Bronchial epithelial cell (primary cell): ENCODE measurements at regions not wholly inside any gene's neighbourhood (a gene's known extent, or its start where the extent isn't known, plus 50 kb on each side); places are given as distances from the start of the nearest gene placed in this dataset.
A peak's percentile ranks its signal among the peaks of the same experiment; 100 is the strongest.

ENCODE experiments used
- DNase-seq: peaks from one replicate; pipeline ENCODE4 v3.0.0-alpha.2; 2010; ENCODE audit warnings: low read depth
- FAIRE-seq: peaks from 2 replicates; lab custom pipeline; 2011; peaks lifted over from hg19 to GRCh38; lab: Jason Lieb, UNC
- H3K27me3 ChIP-seq: 2 replicates; pipeline ENCODE4 v1.5.1; 2011; ENCODE audit warnings: low read length; ENCODE audit not compliant: control insufficient read depth, insufficient read depth
- H3K36me3 ChIP-seq: 2 replicates; pipeline ENCODE4 v1.5.1; 2011; ENCODE audit warnings: low read length; ENCODE audit not compliant: control insufficient read depth, insufficient read depth
- H3K4me3 ChIP-seq: 2 replicates; pipeline ENCODE4 v1.5.1; 2011; ENCODE audit warnings: mild to moderate bottlenecking, low read depth, low read length, control low read depth
- TF ChIP-seq, protein P1 (sequence below): IDR thresholded peaks from 2 replicates; pipeline ENCODE4 v1.5.1; 2011; ENCODE audit warnings: mild to moderate bottlenecking, moderate library complexity, low read length, control low read depth, inconsistent platforms; ENCODE audit not compliant: insufficient read depth, severe bottlenecking

DNA sequence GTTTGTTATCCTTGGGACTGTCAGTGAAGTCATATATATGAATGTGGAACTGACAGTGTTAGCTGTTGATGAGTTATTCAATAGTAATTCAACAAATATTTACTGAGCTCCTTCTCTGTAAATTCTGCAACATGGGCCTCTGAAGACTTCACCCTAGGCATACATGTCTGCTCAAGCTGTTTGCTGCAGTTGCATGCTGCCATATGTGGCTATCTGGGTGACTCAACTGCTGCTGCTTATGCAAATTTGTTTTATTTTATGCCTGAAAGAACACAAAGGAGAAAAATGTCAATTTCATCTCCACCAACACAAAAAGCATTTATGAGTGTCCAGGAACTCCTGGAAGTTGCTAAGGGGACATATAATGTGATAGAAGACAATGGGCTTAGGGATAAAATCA, 417.6 kb downstream of the AASDHPPT start:
- no peak overlapping the region for H3K4me3 ChIP-seq
- no peaks in the 10 kb centered on the region for H3K27me3 ChIP-seq
- TF ChIP-seq, protein P1, sequence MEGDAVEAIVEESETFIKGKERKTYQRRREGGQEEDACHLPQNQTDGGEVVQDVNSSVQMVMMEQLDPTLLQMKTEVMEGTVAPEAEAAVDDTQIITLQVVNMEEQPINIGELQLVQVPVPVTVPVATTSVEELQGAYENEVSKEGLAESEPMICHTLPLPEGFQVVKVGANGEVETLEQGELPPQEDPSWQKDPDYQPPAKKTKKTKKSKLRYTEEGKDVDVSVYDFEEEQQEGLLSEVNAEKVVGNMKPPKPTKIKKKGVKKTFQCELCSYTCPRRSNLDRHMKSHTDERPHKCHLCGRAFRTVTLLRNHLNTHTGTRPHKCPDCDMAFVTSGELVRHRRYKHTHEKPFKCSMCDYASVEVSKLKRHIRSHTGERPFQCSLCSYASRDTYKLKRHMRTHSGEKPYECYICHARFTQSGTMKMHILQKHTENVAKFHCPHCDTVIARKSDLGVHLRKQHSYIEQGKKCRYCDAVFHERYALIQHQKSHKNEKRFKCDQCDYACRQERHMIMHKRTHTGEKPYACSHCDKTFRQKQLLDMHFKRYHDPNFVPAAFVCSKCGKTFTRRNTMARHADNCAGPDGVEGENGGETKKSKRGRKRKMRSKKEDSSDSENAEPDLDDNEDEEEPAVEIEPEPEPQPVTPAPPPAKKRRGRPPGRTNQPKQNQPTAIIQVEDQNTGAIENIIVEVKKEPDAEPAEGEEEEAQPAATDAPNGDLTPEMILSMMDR: no peak
- DNase-seq (peak; percentile 98), FAIRE-seq (peak; percentile 36)
- no peaks in the 10 kb centered on the region for H3K36me3 ChIP-seq

DNA sequence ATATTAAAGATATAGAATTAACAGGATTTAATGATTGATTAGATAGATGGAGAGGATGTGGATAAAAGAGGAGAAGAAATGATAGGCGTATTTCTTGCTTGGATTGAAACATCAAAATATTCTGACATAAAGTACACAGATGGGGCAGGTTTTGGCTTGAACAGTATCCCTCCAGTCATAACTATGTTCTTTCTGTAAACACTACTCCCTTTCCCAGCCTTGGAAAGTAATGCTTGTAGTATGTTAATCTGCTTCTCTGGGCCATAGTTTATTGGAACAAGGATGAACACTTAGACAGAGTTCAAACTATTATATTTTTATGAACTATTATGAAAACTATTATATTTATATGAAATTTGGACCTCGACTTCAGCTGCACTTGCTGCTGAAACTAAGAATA, 419.2 kb downstream of the AASDHPPT start:
- no peaks in the 10 kb centered on the region for H3K36me3 ChIP-seq
- DNase-seq (peak; percentile 89), FAIRE-seq (no peak)
- H3K4me3 ChIP-seq: no peak overlapping the region
- TF ChIP-seq, protein P1: no peak
- no peaks in the 10 kb centered on the region for H3K27me3 ChIP-seq

DNA sequence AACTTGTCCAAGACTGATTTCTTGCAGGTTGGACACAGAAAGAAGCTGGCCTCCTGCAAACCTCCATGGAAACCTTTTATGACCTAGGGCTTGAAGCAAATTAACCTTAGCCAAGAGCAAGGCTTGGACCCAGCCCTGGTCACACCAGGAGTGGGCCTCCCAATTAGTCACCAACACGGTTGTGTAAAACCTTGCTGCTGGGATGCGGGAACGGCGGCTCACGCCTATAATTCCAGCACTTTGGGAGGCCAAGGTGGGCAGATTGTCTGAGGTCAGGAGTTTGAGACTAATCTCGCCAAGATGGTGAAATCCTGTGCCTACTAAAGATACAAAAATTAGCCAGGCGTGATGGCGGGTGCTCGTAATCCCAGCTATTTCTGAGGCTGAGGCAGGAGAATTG, 419.9 kb downstream of the AASDHPPT start:
- DNase-seq (no peak), FAIRE-seq (no peak)
- TF ChIP-seq, protein P1: no peak
- Histone ChIP-seq H3K4me3 (no peak overlapping the region), H3K36me3 (no peaks in the 10 kb centered on the region), H3K27me3 (no peaks in the 10 kb centered on the region)

DNA sequence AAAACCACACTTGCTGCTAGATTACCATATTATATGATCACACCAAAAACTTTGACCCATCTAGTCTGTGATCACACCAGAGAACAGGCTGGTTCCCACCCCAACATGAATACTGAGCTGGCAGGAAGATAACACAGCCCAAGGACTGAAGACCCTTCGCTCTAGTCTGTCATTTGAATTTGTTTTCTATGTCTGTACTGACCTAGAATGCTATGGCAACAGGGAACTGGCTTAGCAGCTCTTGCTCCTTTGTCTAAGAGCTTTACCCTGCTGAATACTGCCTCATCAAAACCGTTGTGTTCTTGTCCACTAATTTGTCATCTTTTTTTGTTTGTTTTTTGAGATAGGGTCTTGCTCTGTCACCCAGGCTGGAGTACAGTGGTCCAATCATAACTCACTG, 420.4 kb downstream of the AASDHPPT start:
- DNase-seq: no peak
- no peak overlapping the region for H3K4me3 ChIP-seq
- TF ChIP-seq, protein P1: no peak
- no peaks in the 10 kb centered on the region for H3K36me3 ChIP-seq
- no peaks in the 10 kb centered on the region for H3K27me3 ChIP-seq
- FAIRE-seq: no peak

DNA sequence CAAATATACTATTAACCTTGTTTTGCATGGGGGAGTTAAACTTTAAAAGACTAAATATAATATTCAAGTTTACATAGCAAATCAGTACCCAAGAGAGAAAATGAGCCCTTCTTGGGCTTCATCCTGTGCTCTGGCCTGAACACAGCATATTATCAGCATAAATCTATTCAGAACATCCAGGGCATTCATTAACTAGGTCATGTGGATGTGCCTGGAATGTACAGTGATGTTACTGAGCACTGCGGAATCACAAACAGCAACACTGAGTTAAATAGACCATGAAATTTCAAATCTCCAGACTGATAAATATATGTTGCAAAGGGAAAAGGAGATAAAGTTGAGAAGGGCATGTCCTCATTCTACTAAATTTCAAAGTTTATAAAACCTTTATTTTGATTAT, 426.4 kb downstream of the AASDHPPT start:
- Histone ChIP-seq H3K27me3 (no peaks in the 10 kb centered on the region), H3K4me3 (no peak overlapping the region), H3K36me3 (no peaks in the 10 kb centered on the region)
- TF ChIP-seq, protein P1: no peak
- FAIRE-seq: no peak
- no peak for DNase-seq

DNA sequence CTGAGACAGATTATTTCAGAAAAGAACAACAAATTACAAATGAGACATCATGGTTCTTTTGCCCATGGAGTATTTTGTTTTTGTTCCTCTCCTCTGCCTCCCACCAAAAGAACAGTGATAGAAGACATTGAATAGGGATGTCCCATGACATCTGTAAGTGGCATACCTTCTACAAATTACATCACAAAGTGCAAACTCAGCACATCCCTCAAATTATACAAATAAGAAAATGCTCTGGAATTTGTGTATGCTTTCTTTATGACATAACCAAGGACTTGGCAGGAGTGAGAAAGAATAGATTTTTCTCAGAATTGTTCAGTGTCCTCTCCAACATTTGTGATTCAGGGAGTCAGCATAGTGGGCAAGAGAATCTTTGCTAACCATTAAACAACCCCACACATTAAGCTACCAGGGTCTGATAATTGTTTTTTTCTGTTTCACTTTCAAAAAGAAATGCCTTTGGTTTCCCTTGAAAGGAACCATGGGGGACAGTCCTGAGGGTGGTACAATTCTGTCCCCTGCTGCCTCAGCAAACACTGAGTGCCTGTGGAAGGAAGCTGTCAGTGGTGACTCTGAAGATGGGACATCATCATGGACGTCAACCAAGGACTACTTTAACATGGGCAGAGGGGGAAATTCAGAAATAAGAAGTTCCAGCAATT, 430.3 kb downstream of the AASDHPPT start:
- TF ChIP-seq, protein P1: no peak
- FAIRE-seq: no peak

More for the DNA sequence above, 430.3 kb downstream of the AASDHPPT start:
- no peak for DNase-seq
- Histone ChIP-seq H3K36me3 (no peaks in the 10 kb centered on the region), H3K4me3 (no peak overlapping the region), H3K27me3 (no peaks in the 10 kb centered on the region)
